H9 (cell line): ENCODE measurements at regions not wholly inside any gene's neighbourhood (a gene's known extent, or its start where the extent isn't known, plus 50 kb on each side); places are given as distances from the start of the nearest gene placed in this dataset.

Source experiments
- DNase-seq: peaks from one replicate; pipeline ENCODE4 v3.0.0-alpha.2; 2017
- H2AFZ ChIP-seq: one replicate; pipeline ENCODE4 v1.6.1; 2013; ENCODE audit warnings: mild to moderate bottlenecking, low read length, control low read depth, moderate library complexity
- H2AK5ac ChIP-seq: 2 replicates; pipeline ENCODE4 v1.6.1; 2013; ENCODE audit warnings: low read length, control low read depth, mixed read lengths; ENCODE audit not compliant: insufficient read length
- H2BK120ac ChIP-seq: one replicate; pipeline ENCODE4 v1.6.1; 2013; ENCODE audit warnings: low read depth, mild to moderate bottlenecking, low read length, control low read depth, inconsistent platforms; ENCODE audit not compliant: poor library complexity, severe bottlenecking
- H2BK12ac ChIP-seq: 2 replicates; pipeline ENCODE4 v1.6.1; 2013; ENCODE audit warnings: low read length, control low read depth, mixed read lengths, low read depth; ENCODE audit not compliant: insufficient read length
- H2BK15ac ChIP-seq: 2 replicates; pipeline ENCODE4 v1.6.1; 2013; ENCODE audit warnings: low read depth, low read length, control low read depth
- H2BK20ac ChIP-seq: one replicate; pipeline ENCODE4 v1.6.1; 2013; ENCODE audit warnings: low read depth, mild to moderate bottlenecking, low read length, control low read depth, inconsistent platforms; ENCODE audit not compliant: poor library complexity, severe bottlenecking
- H2BK5ac ChIP-seq: 2 replicates; pipeline ENCODE4 v1.6.1; 2013; ENCODE audit warnings: low read length, control low read depth, mixed read lengths; ENCODE audit not compliant: insufficient read length
- H3K14ac ChIP-seq: 2 replicates; pipeline ENCODE4 v1.6.1; 2013; ENCODE audit warnings: low read length, control low read depth; ENCODE audit not compliant: insufficient read depth
- H3K18ac ChIP-seq: 2 replicates; pipeline ENCODE4 v1.6.1; 2013; ENCODE audit warnings: low read depth, mild to moderate bottlenecking, mixed read lengths, low read length, control low read depth; ENCODE audit not compliant: insufficient read length
- H3K23ac ChIP-seq: 2 replicates; pipeline ENCODE4 v1.6.1; 2013; ENCODE audit warnings: low read length, control low read depth, mixed read lengths, low read depth; ENCODE audit not compliant: insufficient read length
- H3K23me2 ChIP-seq: 2 replicates; pipeline ENCODE4 v1.6.1; 2013; ENCODE audit warnings: low read depth, mild to moderate bottlenecking, mixed read lengths, low read length, control low read depth; ENCODE audit not compliant: insufficient read length, poor library complexity, severe bottlenecking
- H3K27ac ChIP-seq: 2 replicates; pipeline ENCODE4 v1.5.1; 2013; ENCODE audit warnings: low read length, control low read depth, mixed read lengths, low read depth; ENCODE audit not compliant: insufficient read length
- H3K27me3 ChIP-seq: 2 replicates; pipeline ENCODE4 v1.6.1; 2013; ENCODE audit warnings: low read length, control low read depth, inconsistent platforms; ENCODE audit not compliant: insufficient read depth
- H3K4ac ChIP-seq: 2 replicates; pipeline ENCODE4 v1.6.1; 2013; ENCODE audit warnings: low read depth, mild to moderate bottlenecking, control low read depth, inconsistent platforms, low read length, moderate library complexity
- H3K4me1 ChIP-seq: 2 replicates; pipeline ENCODE4 v1.6.1; 2013; ENCODE audit warnings: low read length, control low read depth, inconsistent platforms; ENCODE audit not compliant: insufficient read depth
- H3K4me2 ChIP-seq: 2 replicates; pipeline ENCODE4 v1.6.1; 2013; ENCODE audit warnings: low read length, control low read depth, mixed read lengths; ENCODE audit not compliant: insufficient read length, insufficient read depth
- H3K56ac ChIP-seq: 2 replicates; pipeline ENCODE4 v1.6.1; 2013; ENCODE audit warnings: low read depth, mild to moderate bottlenecking, mixed read lengths, low read length, control low read depth; ENCODE audit not compliant: insufficient read length
- H3K79me1 ChIP-seq: 2 replicates; pipeline ENCODE4 v1.6.1; 2013; ENCODE audit warnings: low read depth, mild to moderate bottlenecking, moderate library complexity, low read length, control low read depth, inconsistent platforms; ENCODE audit not compliant: insufficient read depth, poor library complexity, severe bottlenecking
- H3K79me2 ChIP-seq: 2 replicates; pipeline ENCODE4 v1.6.1; 2013; ENCODE audit warnings: low read length, control low read depth, inconsistent platforms; ENCODE audit not compliant: insufficient read depth
- H3K9ac ChIP-seq: 2 replicates; pipeline ENCODE4 v1.6.1; 2013; ENCODE audit warnings: low read length, control low read depth, mixed read lengths; ENCODE audit not compliant: insufficient read length; ENCODE audit errors: extremely low read depth
- H3K9me3 ChIP-seq: one replicate; pipeline ENCODE4 v1.6.1; 2013; ENCODE audit warnings: low read depth, low read length, inconsistent platforms; ENCODE audit not compliant: control insufficient read depth
- H3T11ph ChIP-seq: one replicate; pipeline ENCODE4 v1.6.1; 2013; ENCODE audit warnings: mild to moderate bottlenecking, low read length, control low read depth, inconsistent platforms
- H4K20me1 ChIP-seq: one replicate; pipeline ENCODE4 v1.6.1; 2013; ENCODE audit not compliant: control insufficient read depth, insufficient read length, insufficient read depth
- H4K5ac ChIP-seq: 2 replicates; pipeline ENCODE4 v1.6.1; 2013; ENCODE audit warnings: low read depth, mild to moderate bottlenecking, mixed read lengths, low read length, control low read depth; ENCODE audit not compliant: insufficient read length
- H4K8ac ChIP-seq: replicated peaks from 2 replicates; pipeline ENCODE4 v1.6.1; 2013; ENCODE audit warnings: low read length, control low read depth, mixed read lengths, low read depth; ENCODE audit not compliant: insufficient read length
- H4K91ac ChIP-seq: 2 replicates; pipeline ENCODE4 v1.6.1; 2013; ENCODE audit warnings: low read depth, mild to moderate bottlenecking, moderate library complexity, mixed read lengths, low read length, control low read depth; ENCODE audit not compliant: insufficient read length
- H3K27ac Mint-ChIP-seq, 3 experiments: 2 replicates in 2 of 3; 3 replicates in 1 of 3; pipeline ENCODE4 v1.8.0; 2020 to 2021; ENCODE audit warnings: mixed read lengths in 3 of 3, mild to moderate bottlenecking in 1 of 3, moderate library complexity in 1 of 3
- H3K27me3 Mint-ChIP-seq: 2 replicates; pipeline ENCODE4 v1.8.0; 2021; ENCODE audit warnings: low read depth, mild to moderate bottlenecking, moderate library complexity, mixed read lengths
- H3K36me3 Mint-ChIP-seq, 3 experiments: 2 replicates in 2 of 3; 3 replicates in 1 of 3; pipeline ENCODE4 v1.8.0; 2020 to 2021; ENCODE audit warnings: low read depth in 3 of 3, mixed read lengths in 3 of 3; ENCODE audit not compliant: insufficient read depth in 1 of 3
- H3K4me1 Mint-ChIP-seq, 2 experiments: 2 replicates each; pipeline ENCODE4 v1.8.0; 2020; ENCODE audit warnings: mixed read lengths in 2 of 2
- H3K4me3 Mint-ChIP-seq, 2 experiments: 2 replicates in 1 of 2; 3 replicates in 1 of 2; pipeline ENCODE4 v1.8.0; 2020 to 2021; ENCODE audit warnings: mild to moderate bottlenecking in 2 of 2, mixed read lengths in 2 of 2, moderate library complexity in 1 of 2
- H3K9me3 Mint-ChIP-seq, 2 experiments: 2 replicates in 1 of 2; 3 replicates in 1 of 2; pipeline ENCODE4 v1.8.0; 2020; ENCODE audit warnings: mild to moderate bottlenecking in 2 of 2, mixed read lengths in 2 of 2, moderate library complexity in 1 of 2
- WGBS: extraction: QIAGEN DNeasy Blood & Tissue Kit; methylation state at CpG from one replicate; pipeline ENCODE4 v1.1.7; 2013; ENCODE audit warnings: missing lambda C conversion rate, low lambda C conversion rate, mixed read lengths; ENCODE audit not compliant: insufficient read length; ENCODE audit errors: extremely low coverage; 5-methylcytosine and 5-hydroxymethylcytosine counted together
- TF ChIP-seq, protein P1 (sequence below): fragments of 200-600 bp; sonication (generic); conservative IDR thresholded peaks from 3 replicates; pipeline ENCODE4 v1.8.0; 2021; ENCODE audit warnings: antibody characterized with exemption, mild to moderate bottlenecking

DNA sequence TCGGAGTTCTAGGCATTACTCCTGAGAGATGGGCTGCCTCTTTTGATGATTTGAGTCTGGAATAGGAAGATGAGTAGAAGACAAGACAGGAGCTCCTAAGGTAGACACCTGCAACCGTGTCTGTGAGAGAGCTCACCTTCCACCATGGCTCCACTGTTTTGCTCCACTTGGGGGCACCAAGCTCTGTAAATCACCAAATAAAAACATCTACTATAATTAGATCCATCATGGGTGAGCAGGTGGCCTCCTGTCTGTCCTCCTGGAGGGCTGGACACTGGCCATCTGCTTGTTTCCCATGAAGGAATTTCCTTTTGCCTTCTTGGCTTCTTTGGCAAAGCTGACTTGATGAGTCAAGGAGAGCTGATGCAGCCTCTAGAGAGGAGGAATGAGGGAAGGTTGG lies 179.0 kb downstream of the HAPSTR1 start:
- Mint-ChIP-seq H3K9me3 (peaks cover 3 to 8% of the 10 kb centered on the region in 2 experiments; a peak in 2 of 5 replicates), H3K27ac (no peak overlapping the region), H3K36me3 (no peaks in the 10 kb centered on the region), H3K4me1 (peaks cover 3 to 5% of the 10 kb centered on the region in 2 experiments; a peak in 3 of 4 replicates), H3K4me3 (no peak overlapping the region), H3K27me3 (peaks cover 7% of the 10 kb centered on the region; the same call in 1 of the 2 replicates)
- Histone ChIP-seq H3K79me2 (no peaks in the 10 kb centered on the region), H2BK5ac (no peak overlapping the region), H3K14ac (no peak overlapping the region), H4K20me1 (no peaks in the 10 kb centered on the region), H3K23ac (no peak overlapping the region), H3K18ac (no peak overlapping the region), H3K27ac (no peak overlapping the region), H3T11ph (no peak overlapping the region), H2BK20ac (no peak overlapping the region), H3K23me2 (no peaks in the 10 kb centered on the region), H4K5ac (no peak overlapping the region), H3K27me3 (no peaks in the 10 kb centered on the region), H4K91ac (no peak overlapping the region), H3K9ac (no peak overlapping the region), H3K4me2 (no peak overlapping the region), H3K9me3 (no peaks in the 10 kb centered on the region), H3K4ac (no peak overlapping the region), H2BK120ac (no peak overlapping the region), H3K79me1 (no peaks in the 10 kb centered on the region), H2BK15ac (no peak overlapping the region), H3K4me1 (no peaks in the 10 kb centered on the region), H3K56ac (no peak overlapping the region), H4K8ac (no peak overlapping the region), H2BK12ac (no peak overlapping the region), H2AK5ac (no peak overlapping the region), H2AFZ (no peak overlapping the region)
- no CpG with 5 or more reads among the region's 2 CpGs for WGBS
- TF ChIP-seq, protein P1, sequence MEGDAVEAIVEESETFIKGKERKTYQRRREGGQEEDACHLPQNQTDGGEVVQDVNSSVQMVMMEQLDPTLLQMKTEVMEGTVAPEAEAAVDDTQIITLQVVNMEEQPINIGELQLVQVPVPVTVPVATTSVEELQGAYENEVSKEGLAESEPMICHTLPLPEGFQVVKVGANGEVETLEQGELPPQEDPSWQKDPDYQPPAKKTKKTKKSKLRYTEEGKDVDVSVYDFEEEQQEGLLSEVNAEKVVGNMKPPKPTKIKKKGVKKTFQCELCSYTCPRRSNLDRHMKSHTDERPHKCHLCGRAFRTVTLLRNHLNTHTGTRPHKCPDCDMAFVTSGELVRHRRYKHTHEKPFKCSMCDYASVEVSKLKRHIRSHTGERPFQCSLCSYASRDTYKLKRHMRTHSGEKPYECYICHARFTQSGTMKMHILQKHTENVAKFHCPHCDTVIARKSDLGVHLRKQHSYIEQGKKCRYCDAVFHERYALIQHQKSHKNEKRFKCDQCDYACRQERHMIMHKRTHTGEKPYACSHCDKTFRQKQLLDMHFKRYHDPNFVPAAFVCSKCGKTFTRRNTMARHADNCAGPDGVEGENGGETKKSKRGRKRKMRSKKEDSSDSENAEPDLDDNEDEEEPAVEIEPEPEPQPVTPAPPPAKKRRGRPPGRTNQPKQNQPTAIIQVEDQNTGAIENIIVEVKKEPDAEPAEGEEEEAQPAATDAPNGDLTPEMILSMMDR = peak; percentile 18; the same call in 1 of the 3 replicates
- no peak for DNase-seq
